PFSK-1 (cell line): ENCODE measurements at regions not wholly inside any gene's neighbourhood (a gene's known extent, or its start where the extent isn't known, plus 50 kb on each side); places are given as distances from the start of the nearest gene placed in this dataset.

Experiments used
- FOXP2 ChIP-seq: optimal IDR thresholded peaks from 2 replicates; pipeline ENCODE3; 2011; ENCODE audit warnings: borderline replicate concordance, control low read depth, inconsistent platforms; ENCODE audit not compliant: insufficient read depth; ENCODE audit errors: extremely low read length, extremely low read depth
- POLR2AphosphoS5 ChIP-seq: IDR thresholded peaks from 2 replicates; pipeline ENCODE4 v1.6.1; 2012; ENCODE audit warnings: low read depth, mild to moderate bottlenecking, control low read depth, low read length, moderate library complexity
- REST ChIP-seq, 2 experiments: IDR thresholded peaks; 2 replicates each; pipeline versions ENCODE4 v1.6.1 to v1.8.0; 2011 to 2012; ENCODE audit warnings: low read depth in 2 of 2, low read length in 2 of 2, control low read depth in 1 of 2, inconsistent platforms in 1 of 2, mild to moderate bottlenecking in 1 of 2, moderate library complexity in 1 of 2; ENCODE audit not compliant: insufficient read depth in 1 of 2
- SIN3A ChIP-seq: IDR thresholded peaks from 2 replicates; pipeline ENCODE4 v1.6.1; 2012; ENCODE audit warnings: mild to moderate bottlenecking, low read length, moderate library complexity, borderline replicate concordance; ENCODE audit not compliant: insufficient read depth
- TAF1 ChIP-seq: IDR thresholded peaks from 2 replicates; pipeline ENCODE4 v1.6.1; 2012; ENCODE audit warnings: low read length, control low read depth, borderline replicate concordance; ENCODE audit not compliant: insufficient read depth

- TF ChIP-seq FOXP2 (no peak), POLR2AphosphoS5 (no peak), TAF1 (no peak), REST (IDR thresholded peaks at IDR 0.05; ENCODE audit: insufficient read depth in 1 of 2, low read depth in 2 of 2, low read length in 2 of 2) (no peak), SIN3A (no peak)
Observed at GRCh38 chr12:111185206-111185888, 183.5 kb downstream of the PHETA1 start.
